ENCODE measurements at regions not wholly inside any gene's neighbourhood (a gene's known extent, or its start where the extent isn't known, plus 50 kb on each side); places are given as distances from the start of the nearest gene placed in this dataset.

DNA sequence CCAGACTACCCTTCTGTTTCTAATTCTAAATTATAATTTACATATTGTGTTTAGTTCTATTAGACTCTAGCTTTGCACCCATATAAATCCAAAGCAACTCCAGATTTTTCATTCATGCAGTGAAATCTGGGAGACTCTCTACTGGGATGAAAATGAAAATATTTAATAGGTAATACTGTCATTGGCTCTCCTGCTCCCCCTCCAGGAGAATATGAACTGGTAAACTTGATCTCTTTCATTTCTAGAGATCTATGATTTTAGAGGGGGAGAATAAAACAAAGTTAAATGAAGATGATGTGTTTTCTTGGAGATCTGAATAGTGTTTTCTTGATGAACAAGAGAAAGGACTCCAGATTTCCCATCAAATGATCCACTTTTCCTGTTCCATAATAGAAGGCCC is 104.3 kb upstream of the TMCC3 start:
- no peak overlapping the region for H3K27ac ChIP-seq (ENCODE audit: insufficient read depth, low read depth, low read length)
- H3K9me1 ChIP-seq (replicated peaks; ENCODE audit: control insufficient read depth, extremely low read depth, insufficient read depth, low read length), result no peaks in the 10 kb centered on the region
- H3K9me3 ChIP-seq (replicated peaks; ENCODE audit: control insufficient read depth, insufficient read depth, low read length), result no peaks in the 10 kb centered on the region
- H4K20me1 ChIP-seq (replicated peaks; ENCODE audit: control insufficient read depth, extremely low read depth, insufficient read depth, low read length), result no peaks in the 10 kb centered on the region
- no TSS peak for BruUV-seq (replicated peaks)
- H2AFZ ChIP-seq (ENCODE audit: low read depth, low read length), result no peak overlapping the region
- no peaks in the 10 kb centered on the region for H3K79me2 ChIP-seq (ENCODE audit: control insufficient read depth, insufficient read depth, low read length)
- H3K4me3 ChIP-seq (replicated peaks in 1 of 3; ENCODE audit: insufficient read depth in 1 of 3, low read depth in 1 of 3, low read length in 3 of 3), result no peak overlapping the region
- no peak for DNase-seq (ENCODE audit: low read depth, low spot score)
- no peak overlapping the region for H3K4me2 ChIP-seq (ENCODE audit: insufficient read depth, low read length)
- H3K36me3 ChIP-seq (ENCODE audit: control insufficient read depth in 2 of 2, extremely low read depth in 1 of 2, insufficient read depth in 2 of 2, low read length in 2 of 2), result no peaks in the 10 kb centered on the region
- ChIA-PET POLR2A (interaction anchor here (0.6 kb wide), 1 partner anchor 542 kb away, joined by 5 read pairs; no protein-coding TSS in a partner anchor), CTCF (interaction anchor here (1.2 kb wide), 1 partner anchor 40 kb away, joined by 4 read pairs; no protein-coding TSS in a partner anchor)
- no peak for TF ChIP-seq MYC (IDR thresholded peaks at IDR 0.05; ENCODE audit: low read depth, low read length)
- TF ChIP-seq, protein P1, sequence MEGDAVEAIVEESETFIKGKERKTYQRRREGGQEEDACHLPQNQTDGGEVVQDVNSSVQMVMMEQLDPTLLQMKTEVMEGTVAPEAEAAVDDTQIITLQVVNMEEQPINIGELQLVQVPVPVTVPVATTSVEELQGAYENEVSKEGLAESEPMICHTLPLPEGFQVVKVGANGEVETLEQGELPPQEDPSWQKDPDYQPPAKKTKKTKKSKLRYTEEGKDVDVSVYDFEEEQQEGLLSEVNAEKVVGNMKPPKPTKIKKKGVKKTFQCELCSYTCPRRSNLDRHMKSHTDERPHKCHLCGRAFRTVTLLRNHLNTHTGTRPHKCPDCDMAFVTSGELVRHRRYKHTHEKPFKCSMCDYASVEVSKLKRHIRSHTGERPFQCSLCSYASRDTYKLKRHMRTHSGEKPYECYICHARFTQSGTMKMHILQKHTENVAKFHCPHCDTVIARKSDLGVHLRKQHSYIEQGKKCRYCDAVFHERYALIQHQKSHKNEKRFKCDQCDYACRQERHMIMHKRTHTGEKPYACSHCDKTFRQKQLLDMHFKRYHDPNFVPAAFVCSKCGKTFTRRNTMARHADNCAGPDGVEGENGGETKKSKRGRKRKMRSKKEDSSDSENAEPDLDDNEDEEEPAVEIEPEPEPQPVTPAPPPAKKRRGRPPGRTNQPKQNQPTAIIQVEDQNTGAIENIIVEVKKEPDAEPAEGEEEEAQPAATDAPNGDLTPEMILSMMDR (IDR thresholded peaks at IDR 0.05; ENCODE audit: extremely low read depth in 1 of 2, insufficient read depth in 1 of 2, low read depth in 1 of 2, low read length in 2 of 2), result peak; percentile 13 to 20
- peaks cover 0 to 2% of the 10 kb centered on the region in 2 experiments for H3K27me3 ChIP-seq (ENCODE audit: control insufficient read depth in 2 of 2, insufficient read depth in 2 of 2, low read length in 2 of 2)
- no peak overlapping the region for H3K9ac ChIP-seq (replicated peaks; ENCODE audit: extremely low read depth, insufficient read depth, low read length)
- intact Hi-C loops (cut with micrococcal nuclease), result no loop called here
- peak; percentile 8 for FAIRE-seq
- no peaks in the 10 kb centered on the region for H3K4me1 ChIP-seq (ENCODE audit: control insufficient read depth, extremely low read depth, insufficient read depth, low read length)
- dilution Hi-C loops (cut with MboI; ENCODE audit: extremely low pct_ligation_motif_present, low sequenced_read_pairs), result no loop called here

DNA sequence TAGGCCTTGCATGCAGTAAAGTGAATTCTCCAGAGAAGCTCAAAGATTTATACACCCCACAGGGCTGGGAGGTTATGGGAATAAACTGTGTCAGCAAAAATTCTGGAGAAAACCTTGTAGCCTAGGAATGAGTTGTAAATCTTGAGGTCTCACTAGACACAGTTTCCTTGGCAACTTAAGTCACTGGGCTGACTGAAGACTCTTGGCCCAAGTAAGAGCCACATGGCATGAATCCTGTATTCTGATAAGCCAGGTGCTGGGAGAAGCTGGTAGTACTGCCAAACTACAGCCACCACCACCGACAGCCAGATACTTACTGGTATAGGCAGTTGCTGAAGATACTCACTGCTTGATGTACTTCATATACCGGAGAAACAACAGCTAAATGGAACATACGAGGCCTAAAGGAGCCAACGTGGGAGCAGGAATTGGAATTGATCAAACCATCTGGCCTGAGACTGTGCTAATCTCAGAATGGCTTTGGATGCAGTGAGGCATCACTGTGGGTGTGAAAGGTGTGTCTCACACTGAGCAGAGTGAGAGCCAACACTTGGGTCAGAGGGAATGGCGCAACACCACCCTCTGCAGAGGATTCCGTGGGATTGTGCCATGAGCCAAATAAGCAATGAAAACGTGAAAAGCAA is 102.8 kb upstream of the TMCC3 start:
- no peak for DNase-seq (ENCODE audit: low read depth, low spot score)
- H3K36me3 ChIP-seq (ENCODE audit: control insufficient read depth in 2 of 2, extremely low read depth in 1 of 2, insufficient read depth in 2 of 2, low read length in 2 of 2), result no peaks in the 10 kb centered on the region
- intact Hi-C loops (cut with micrococcal nuclease) (loop anchor here (1.0 kb wide), 1 partner anchor 207 kb away; no protein-coding TSS in a partner anchor), dilution Hi-C loops (cut with MboI; ENCODE audit: extremely low pct_ligation_motif_present, low sequenced_read_pairs) (no loop called here)
- no peaks in the 10 kb centered on the region for H4K20me1 ChIP-seq (replicated peaks; ENCODE audit: control insufficient read depth, extremely low read depth, insufficient read depth, low read length)
- TF ChIP-seq MYC (IDR thresholded peaks at IDR 0.05; ENCODE audit: low read depth, low read length) (no peak), FOS (IDR thresholded peaks at IDR 0.05; ENCODE audit: borderline replicate concordance, insufficient read depth, low read length) (no peak), POLR2A (IDR thresholded peaks at IDR 0.05; ENCODE audit: low read depth, low read length) (no peak), GATA2 (IDR thresholded peaks at IDR 0.05; ENCODE audit: insufficient read depth, insufficient read length, low read depth, low read length) (no peak), POLR2AphosphoS5 (IDR thresholded peaks at IDR 0.05; ENCODE audit: insufficient read depth, low read depth, low read length) (no peak), EZH2 (IDR thresholded peaks at IDR 0.05; ENCODE audit: borderline replicate concordance, low read depth, low read length, severe bottlenecking) (no peak), JUN (IDR thresholded peaks at IDR 0.05; ENCODE audit: borderline replicate concordance, insufficient read depth, insufficient read length, low read depth) (no peak)
- TF ChIP-seq, protein P2, sequence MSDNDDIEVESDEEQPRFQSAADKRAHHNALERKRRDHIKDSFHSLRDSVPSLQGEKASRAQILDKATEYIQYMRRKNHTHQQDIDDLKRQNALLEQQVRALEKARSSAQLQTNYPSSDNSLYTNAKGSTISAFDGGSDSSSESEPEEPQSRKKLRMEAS (IDR thresholded peaks at IDR 0.05; ENCODE audit: insufficient read depth, insufficient read length), result no peak
- TF ChIP-seq, protein P1 (IDR thresholded peaks at IDR 0.05; ENCODE audit: extremely low read depth in 1 of 2, insufficient read depth in 1 of 2, low read depth in 1 of 2, low read length in 2 of 2), result no peak
- ChIA-PET CTCF (interaction anchor here (1.1 to 1.6 kb wide), 6 partner anchors 8 to 181 kb away, joined by 3 to 4 read pairs (median 3); no protein-coding TSS in a partner anchor), POLR2A (no interaction called here)
- no peak overlapping the region for H3K27ac ChIP-seq (ENCODE audit: insufficient read depth, low read depth, low read length)
- FAIRE-seq, result no peak
- H3K4me1 ChIP-seq (ENCODE audit: control insufficient read depth, extremely low read depth, insufficient read depth, low read length), result no peaks in the 10 kb centered on the region
- H3K9ac ChIP-seq (replicated peaks; ENCODE audit: extremely low read depth, insufficient read depth, low read length), result no peak overlapping the region
- no TSS peak for BruUV-seq (replicated peaks)
- peaks cover 0 to 2% of the 10 kb centered on the region in 2 experiments for H3K27me3 ChIP-seq (ENCODE audit: control insufficient read depth in 2 of 2, insufficient read depth in 2 of 2, low read length in 2 of 2)
- H3K4me2 ChIP-seq (ENCODE audit: insufficient read depth, low read length), result no peak overlapping the region
- H3K9me1 ChIP-seq (replicated peaks; ENCODE audit: control insufficient read depth, extremely low read depth, insufficient read depth, low read length), result no peaks in the 10 kb centered on the region
- H3K79me2 ChIP-seq (ENCODE audit: control insufficient read depth, insufficient read depth, low read length), result no peaks in the 10 kb centered on the region
- H3K9me3 ChIP-seq (replicated peaks; ENCODE audit: control insufficient read depth, insufficient read depth, low read length), result no peaks in the 10 kb centered on the region
- H3K4me3 ChIP-seq (replicated peaks in 1 of 3; ENCODE audit: insufficient read depth in 1 of 3, low read depth in 1 of 3, low read length in 3 of 3), result no peak overlapping the region
- H2AFZ ChIP-seq (ENCODE audit: low read depth, low read length), result no peak overlapping the region
